ENCODE measurements at regions not wholly inside any gene's neighbourhood (a gene's known extent, or its start where the extent isn't known, plus 50 kb on each side); places are given as distances from the start of the nearest gene placed in this dataset.
"Not testable (repeated sequence)": the region's sequence is repeated elsewhere in the genome, so short reads cannot be mapped to it uniquely, and the experiment has no call there.

DNA sequence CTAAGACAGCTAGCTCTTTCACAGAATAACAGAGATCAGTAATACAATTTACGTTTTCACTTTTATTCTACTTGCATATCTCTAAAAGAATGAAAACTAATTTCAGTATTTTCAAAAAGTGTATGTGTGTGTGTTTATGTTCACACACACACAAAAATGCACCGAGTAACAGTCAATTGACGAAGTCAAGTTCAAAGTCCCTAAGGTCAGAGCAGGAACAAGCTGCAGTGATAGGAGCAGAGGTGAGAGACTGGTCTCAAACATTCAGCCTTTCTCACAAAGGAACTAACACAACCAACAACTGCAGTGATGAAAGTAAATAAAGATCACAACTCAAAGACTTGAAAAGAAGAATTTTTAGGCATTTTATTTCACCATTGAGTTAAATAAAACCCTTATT, 429.7 kb downstream of the C12orf50 start:
- Mint-ChIP-seq H3K27me3 (no peaks in the 10 kb centered on the region), H3K27ac (no peak overlapping the region), H3K36me3 (ENCODE audit: low read depth) (no peaks in the 10 kb centered on the region), H3K4me1 (no peaks in the 10 kb centered on the region), H3K4me3 (no peak overlapping the region), H3K9me3 (no peaks in the 10 kb centered on the region)
- no peak for DNase-seq
- ChIA-PET POLR2A (no interaction called here), CTCF (no interaction called here)

GRCh38 chr12:87597114-87597513, 432.1 kb downstream of the C12orf50 start:
- ChIA-PET CTCF (no interaction called here), POLR2A (no interaction called here)
- Mint-ChIP-seq H3K27ac (no peak overlapping the region), H3K4me1 (no peaks in the 10 kb centered on the region), H3K27me3 (no peaks in the 10 kb centered on the region), H3K4me3 (no peak overlapping the region), H3K9me3 (peaks cover 2% of the 10 kb centered on the region), H3K36me3 (ENCODE audit: low read depth) (no peaks in the 10 kb centered on the region)
- no peak for DNase-seq

DNA sequence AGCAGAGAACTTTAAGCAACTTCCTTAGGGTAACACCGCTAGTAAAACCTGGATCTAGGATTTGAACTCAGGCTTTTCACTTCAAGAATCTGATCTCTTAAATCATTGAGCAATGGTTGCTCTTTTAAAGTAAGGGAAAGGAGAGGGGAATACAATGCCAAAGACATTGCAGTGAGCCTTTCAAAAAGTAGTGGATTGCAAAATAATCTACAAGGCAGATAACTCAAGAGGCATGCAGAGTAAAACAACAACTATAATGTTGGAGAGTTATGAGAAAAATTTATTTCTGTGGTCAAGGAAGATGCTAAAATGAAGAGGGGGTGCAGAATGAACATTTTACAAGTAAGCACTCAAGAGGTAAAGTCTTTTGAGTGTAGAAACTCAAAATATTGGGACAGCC, 432.6 kb downstream of the C12orf50 start:
- Mint-ChIP-seq H3K4me3 (no peak overlapping the region), H3K4me1 (no peaks in the 10 kb centered on the region), H3K27ac (no peak overlapping the region), H3K9me3 (peaks cover 2% of the 10 kb centered on the region), H3K27me3 (no peaks in the 10 kb centered on the region), H3K36me3 (ENCODE audit: low read depth) (no peaks in the 10 kb centered on the region)
- ChIA-PET CTCF (no interaction called here), POLR2A (no interaction called here)
- no peak for DNase-seq

DNA sequence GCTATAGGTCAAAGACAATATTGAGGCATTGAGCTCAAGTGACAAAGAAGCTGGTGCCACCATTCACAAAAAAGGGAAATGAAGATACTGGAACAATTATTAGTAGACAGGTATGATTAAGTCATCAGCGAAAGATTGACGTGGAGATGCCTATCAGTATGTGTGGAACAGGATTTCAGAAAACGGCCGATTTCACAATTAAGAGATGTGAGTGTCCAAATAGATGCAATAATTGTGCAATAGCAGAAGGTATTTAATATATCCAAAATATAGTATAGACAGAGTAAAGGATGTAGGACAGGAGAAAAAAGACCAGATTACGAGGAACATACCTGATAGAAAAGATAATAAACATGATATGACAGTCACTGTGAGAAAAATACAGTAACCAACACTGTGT, 433.1 kb downstream of the C12orf50 start:
- ChIA-PET CTCF (no interaction called here), POLR2A (no interaction called here)
- DNase-seq: no peak
- no peaks in the 10 kb centered on the region for H3K36me3 Mint-ChIP-seq (ENCODE audit: low read depth)
- H3K4me3 Mint-ChIP-seq: no peak overlapping the region
- peaks cover 2% of the 10 kb centered on the region for H3K9me3 Mint-ChIP-seq
- no peak overlapping the region for H3K27ac Mint-ChIP-seq
- H3K27me3 Mint-ChIP-seq: no peaks in the 10 kb centered on the region
- H3K4me1 Mint-ChIP-seq: no peaks in the 10 kb centered on the region

GRCh38 chr12:87585882-87586557, 443.2 kb downstream of the C12orf50 start:
- Mint-ChIP-seq H3K27ac (no peak overlapping the region), H3K4me3 (no peak overlapping the region), H3K4me1 (no peaks in the 10 kb centered on the region), H3K36me3 (ENCODE audit: low read depth) (no peaks in the 10 kb centered on the region), H3K9me3 (peaks cover 4% of the 10 kb centered on the region), H3K27me3 (no peaks in the 10 kb centered on the region)
- DNase-seq: no peak
- ChIA-PET POLR2A (no interaction called here), CTCF (no interaction called here)

GRCh38 chr12:87579091-87579490, 450.1 kb downstream of the C12orf50 start:
- CTCF ChIA-PET; H3K4me1 Mint-ChIP-seq; POLR2A ChIA-PET; H3K36me3 Mint-ChIP-seq (ENCODE audit: low read depth); H3K27ac Mint-ChIP-seq; H3K4me3 Mint-ChIP-seq; H3K9me3 Mint-ChIP-seq; DNase-seq; H3K27me3 Mint-ChIP-seq: not testable (repeated sequence)

DNA sequence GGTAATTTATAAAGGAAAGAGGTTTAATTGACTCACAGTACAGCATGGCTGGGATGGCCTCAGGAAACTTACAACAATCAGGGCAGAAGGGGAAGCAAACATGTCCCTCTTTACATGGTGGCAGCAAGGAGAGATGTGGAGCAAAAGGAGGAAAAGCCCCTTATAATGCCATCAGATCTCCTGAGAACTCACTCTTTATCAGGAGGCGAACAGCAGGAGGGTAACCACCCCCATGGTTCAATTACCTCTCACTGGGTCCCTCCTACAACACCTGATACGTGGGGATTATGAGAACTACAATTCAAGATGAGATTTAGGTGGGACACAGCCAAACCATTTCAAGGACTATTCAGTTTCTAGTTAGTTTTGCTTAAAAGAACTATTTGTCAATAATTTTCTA, 453.3 kb downstream of the C12orf50 start:
- no peak for DNase-seq
- no peak overlapping the region for H3K4me3 Mint-ChIP-seq
- no peak overlapping the region for H3K27ac Mint-ChIP-seq
- ChIA-PET CTCF (no interaction called here), POLR2A (no interaction called here)
- no peaks in the 10 kb centered on the region for H3K36me3 Mint-ChIP-seq (ENCODE audit: low read depth)
- peaks cover 2% of the 10 kb centered on the region for H3K9me3 Mint-ChIP-seq
- no peaks in the 10 kb centered on the region for H3K4me1 Mint-ChIP-seq
- no peaks in the 10 kb centered on the region for H3K27me3 Mint-ChIP-seq

DNA sequence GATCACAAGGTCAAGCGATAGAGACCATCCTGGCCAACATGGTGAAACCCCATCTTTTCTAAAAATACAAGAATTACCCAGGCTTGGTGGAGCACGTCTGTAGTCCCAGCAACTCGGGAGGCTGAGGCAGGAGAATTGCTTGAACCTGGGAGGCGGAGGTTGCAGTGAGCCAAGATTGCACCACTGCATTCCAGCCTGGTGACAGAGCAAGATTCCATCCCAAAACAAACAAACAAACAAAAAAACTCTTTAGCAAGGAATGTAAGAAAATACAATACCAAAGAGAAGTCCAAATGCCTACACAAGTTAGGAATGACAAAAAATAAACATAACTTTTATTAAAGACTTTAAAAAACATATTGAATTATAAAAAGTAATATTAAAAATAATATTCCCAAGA, 462.3 kb downstream of the C12orf50 start:
- H3K9me3 Mint-ChIP-seq; H3K4me3 Mint-ChIP-seq; H3K36me3 Mint-ChIP-seq (ENCODE audit: low read depth); H3K27me3 Mint-ChIP-seq; H3K4me1 Mint-ChIP-seq; POLR2A ChIA-PET; DNase-seq; CTCF ChIA-PET; H3K27ac Mint-ChIP-seq: not testable (repeated sequence)

DNA sequence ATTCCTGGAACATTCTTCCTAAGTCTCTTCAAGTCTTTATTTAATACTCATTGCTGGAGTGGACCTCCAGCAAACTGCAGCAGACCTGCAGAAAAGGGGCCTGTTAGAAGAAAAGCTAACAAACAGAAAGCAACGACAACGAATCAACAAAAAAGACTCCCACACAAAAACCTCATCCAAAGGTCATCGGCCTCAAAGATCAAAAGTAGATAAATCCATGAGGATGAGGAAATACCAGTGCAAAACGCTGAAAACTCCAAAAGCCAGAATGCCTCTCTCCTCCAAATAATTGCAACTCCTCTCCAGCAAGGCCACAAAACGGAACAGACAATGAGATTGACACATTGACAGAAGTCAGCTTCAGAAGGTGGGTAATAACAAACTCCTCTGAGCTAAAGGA, 472.2 kb downstream of the C12orf50 start:
- POLR2A ChIA-PET: no interaction called here
- no peak for DNase-seq
- Mint-ChIP-seq H3K4me3 (no peak overlapping the region), H3K9me3 (peaks cover 12% of the 10 kb centered on the region), H3K36me3 (ENCODE audit: low read depth) (no peaks in the 10 kb centered on the region), H3K27me3 (no peaks in the 10 kb centered on the region), H3K4me1 (no peaks in the 10 kb centered on the region), H3K27ac (no peak overlapping the region)
- CTCF ChIA-PET: no interaction called here

DNA sequence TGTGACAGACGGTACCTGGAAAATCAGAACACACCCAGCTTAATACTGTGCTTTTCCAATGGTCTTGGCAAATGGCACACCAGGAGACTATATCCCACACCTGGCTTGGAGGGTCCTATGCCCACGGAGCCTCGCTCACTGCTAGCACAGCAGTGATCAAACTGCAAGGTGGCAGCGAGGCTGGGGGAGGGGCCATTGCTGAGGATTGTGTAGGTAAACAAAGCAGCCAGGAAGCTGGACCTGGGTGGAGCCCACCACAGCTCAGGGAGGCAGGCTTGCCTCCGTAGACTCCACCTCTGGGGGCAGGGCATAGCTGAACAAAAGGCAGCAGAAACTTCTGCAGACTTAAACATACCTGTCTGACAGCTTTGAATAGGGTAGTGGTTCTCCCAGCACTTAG, 498.0 kb downstream of the C12orf50 start:
- H3K4me3 Mint-ChIP-seq; CTCF ChIA-PET; POLR2A ChIA-PET; H3K36me3 Mint-ChIP-seq (ENCODE audit: low read depth); H3K27ac Mint-ChIP-seq; H3K27me3 Mint-ChIP-seq; H3K9me3 Mint-ChIP-seq; DNase-seq; H3K4me1 Mint-ChIP-seq: not testable (repeated sequence)

DNA sequence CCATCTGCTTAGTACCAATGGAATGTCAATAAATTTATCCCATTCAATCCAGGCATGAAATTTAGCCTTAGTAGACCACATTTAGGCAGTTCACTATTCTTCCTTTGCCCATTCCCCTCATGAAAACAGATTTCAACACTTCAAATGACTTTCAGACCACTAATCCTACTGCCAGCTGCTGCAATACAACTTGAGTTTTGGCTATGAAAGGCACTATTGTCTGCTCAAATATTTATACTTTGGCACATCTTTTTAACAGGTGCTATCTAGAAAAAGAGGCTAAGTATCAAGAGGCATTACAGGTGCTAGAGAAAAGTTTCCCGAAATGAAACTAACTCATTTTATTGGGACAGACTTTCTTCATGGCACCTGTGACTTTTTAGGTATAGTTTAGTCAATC, 499.8 kb downstream of the C12orf50 start:
- H3K36me3 Mint-ChIP-seq (ENCODE audit: low read depth): no peaks in the 10 kb centered on the region
- ChIA-PET CTCF (no interaction called here), POLR2A (no interaction called here)

GRCh38 chr12:87520968-87521367, 508.2 kb downstream of the C12orf50 start:
- Mint-ChIP-seq H3K36me3 (ENCODE audit: low read depth) (no peaks in the 10 kb centered on the region), H3K9me3 (no peaks in the 10 kb centered on the region), H3K4me1 (no peaks in the 10 kb centered on the region), H3K27ac (no peak overlapping the region), H3K4me3 (no peak overlapping the region), H3K27me3 (no peaks in the 10 kb centered on the region)
- no peak for DNase-seq
- CTCF ChIA-PET: no interaction called here
- POLR2A ChIA-PET: no interaction called here

More for the DNA sequence above, 499.8 kb downstream of the C12orf50 start:
- Mint-ChIP-seq H3K9me3 (peaks cover 9% of the 10 kb centered on the region), H3K4me1 (no peaks in the 10 kb centered on the region), H3K27ac (no peak overlapping the region), H3K4me3 (no peak overlapping the region), H3K27me3 (no peaks in the 10 kb centered on the region)
- DNase-seq: no peak

- Mint-ChIP-seq H3K4me3 (no peak overlapping the region), H3K27ac (no peak overlapping the region), H3K4me1 (no peaks in the 10 kb centered on the region), H3K27me3 (no peaks in the 10 kb centered on the region), H3K9me3 (peaks cover 2% of the 10 kb centered on the region), H3K36me3 (ENCODE audit: low read depth) (no peaks in the 10 kb centered on the region)
- ChIA-PET POLR2A (no interaction called here), CTCF (no interaction called here)
- no peak for DNase-seq
These were observed 510.7 kb downstream of the C12orf50 start for GRCh38 chr12:87518481-87518880.

GRCh38 chr12:87518036-87518435, 511.2 kb downstream of the C12orf50 start:
- Mint-ChIP-seq H3K4me1 (no peaks in the 10 kb centered on the region), H3K9me3 (peaks cover 2% of the 10 kb centered on the region)
- POLR2A ChIA-PET: no interaction called here

More at GRCh38 chr12:87518036-87518435, 511.2 kb downstream of the C12orf50 start:
- no peaks in the 10 kb centered on the region for H3K27me3 Mint-ChIP-seq
- H3K36me3 Mint-ChIP-seq (ENCODE audit: low read depth): no peaks in the 10 kb centered on the region
- CTCF ChIA-PET: no interaction called here
- H3K4me3 Mint-ChIP-seq: no peak overlapping the region
- DNase-seq: no peak
- no peak overlapping the region for H3K27ac Mint-ChIP-seq

All from activated CD4-positive, alpha-beta memory T cell treated with anti-CD3 and anti-CD28 coated beads, Interleukin-2, amount 10 ng/mL, durations not matched to agents 7 days and 5 days (primary cell).